Subcutaneous abdominal adipose tissue (tissue), 5 donors: ENCODE measurements at regions not wholly inside any gene's neighbourhood (a gene's known extent, or its start where the extent isn't known, plus 50 kb on each side); places are given as distances from the start of the nearest gene placed in this dataset.

Experiments
- H3K27ac ChIP-seq: one replicate; pipeline ENCODE4 v1.7.0; 2013; ENCODE audit warnings: low read depth, mild to moderate bottlenecking, inconsistent platforms, low read length, moderate library complexity
- H3K27me3 ChIP-seq, 5 donors: one replicate each; pipeline ENCODE4 v1.7.0; 2013; ENCODE audit warnings: low read length in 5 of 5, inconsistent platforms in 1 of 5; ENCODE audit not compliant: control insufficient read depth in 5 of 5, insufficient read depth in 4 of 5
- H3K36me3 ChIP-seq, 5 donors: one replicate each; pipeline ENCODE4 v1.7.0; 2013; ENCODE audit warnings: low read length in 5 of 5; ENCODE audit not compliant: control insufficient read depth in 5 of 5, insufficient read depth in 5 of 5
- H3K4me1 ChIP-seq, 5 donors: one replicate each; pipeline ENCODE4 v1.7.0; 2013; ENCODE audit warnings: low read length in 5 of 5, mild to moderate bottlenecking in 3 of 5, moderate library complexity in 1 of 5; ENCODE audit not compliant: control insufficient read depth in 5 of 5, insufficient read depth in 5 of 5
- H3K4me3 ChIP-seq, 5 donors: one replicate each; pipeline ENCODE4 v1.7.0; 2013; ENCODE audit warnings: low read length in 5 of 5, low read depth in 1 of 5
- H3K9ac ChIP-seq, 5 donors: one replicate each; pipeline ENCODE4 v1.7.0; 2013; ENCODE audit warnings: low read length in 5 of 5, mild to moderate bottlenecking in 4 of 5, moderate library complexity in 3 of 5
- H3K9me3 ChIP-seq, 5 donors: one replicate each; pipeline ENCODE4 v1.7.0; 2013; ENCODE audit warnings: low read length in 5 of 5; ENCODE audit not compliant: control insufficient read depth in 5 of 5
- donor health status: healthy.
- donor health status: healthy.
- donor health status: healthy.
- donor health status: healthy.
- donor health status: healthy.

GRCh38 chr18:27861539-27861938 is 315.4 kb downstream of the CDH2 start:
- Histone ChIP-seq H3K9me3 (no peaks in the 10 kb centered on the region), H3K9ac (no peak overlapping the region), H3K27me3 (no peaks in the 10 kb centered on the region), H3K27ac (no peak overlapping the region), H3K36me3 (no peaks in the 10 kb centered on the region), H3K4me1 (no peaks in the 10 kb centered on the region), H3K4me3 (no peak overlapping the region)

- no peaks in the 10 kb centered on the region for H3K36me3 ChIP-seq
- no peak overlapping the region for H3K4me3 ChIP-seq
- H3K27me3 ChIP-seq, result no peaks in the 10 kb centered on the region
- H3K9ac ChIP-seq, result no peak overlapping the region
- H3K9me3 ChIP-seq, result no peaks in the 10 kb centered on the region
- no peak overlapping the region for H3K27ac ChIP-seq
- no peaks in the 10 kb centered on the region for H3K4me1 ChIP-seq
These were observed 316.2 kb downstream of the CDH2 start for GRCh38 chr18:27860701-27861107.

- H3K9ac ChIP-seq, result no peak overlapping the region
- no peaks in the 10 kb centered on the region for H3K27me3 ChIP-seq
- H3K4me1 ChIP-seq, result no peaks in the 10 kb centered on the region
- H3K27ac ChIP-seq, result no peak overlapping the region
- H3K36me3 ChIP-seq, result no peaks in the 10 kb centered on the region
- H3K4me3 ChIP-seq, result no peak overlapping the region
- no peaks in the 10 kb centered on the region for H3K9me3 ChIP-seq
These were observed 316.9 kb downstream of the CDH2 start for GRCh38 chr18:27860011-27860410.

GRCh38 chr18:27856820-27857219 is 320.1 kb downstream of the CDH2 start:
- Histone ChIP-seq H3K27ac (no peak overlapping the region), H3K36me3 (no peaks in the 10 kb centered on the region), H3K9ac (no peak overlapping the region), H3K4me1 (no peaks in the 10 kb centered on the region), H3K9me3 (peaks cover 0 to 5% (median 0%) of the 10 kb centered on the region in 5 donors), H3K4me3 (no peak overlapping the region), H3K27me3 (no peaks in the 10 kb centered on the region)

- Histone ChIP-seq H3K27me3 (no peaks in the 10 kb centered on the region), H3K9ac (no peak overlapping the region), H3K36me3 (no peaks in the 10 kb centered on the region), H3K4me3 (no peak overlapping the region), H3K9me3 (peaks cover 0 to 5% (median 0%) of the 10 kb centered on the region in 5 donors), H3K4me1 (no peaks in the 10 kb centered on the region), H3K27ac (no peak overlapping the region)
These were observed 321.4 kb downstream of the CDH2 start for GRCh38 chr18:27855486-27855885.

- no peak overlapping the region for H3K9ac ChIP-seq
- H3K36me3 ChIP-seq, result no peaks in the 10 kb centered on the region
- peaks cover 0 to 5% (median 0%) of the 10 kb centered on the region in 5 donors for H3K9me3 ChIP-seq
- H3K27me3 ChIP-seq, result no peaks in the 10 kb centered on the region
- no peaks in the 10 kb centered on the region for H3K4me1 ChIP-seq
- no peak overlapping the region for H3K4me3 ChIP-seq
- no peak overlapping the region for H3K27ac ChIP-seq
These were observed 322.3 kb downstream of the CDH2 start for GRCh38 chr18:27854631-27855030.

- Histone ChIP-seq H3K27ac (no peak overlapping the region), H3K9me3 (peaks cover 0 to 4% (median 0%) of the 10 kb centered on the region in 5 donors), H3K9ac (no peak overlapping the region), H3K36me3 (no peaks in the 10 kb centered on the region), H3K4me3 (no peak overlapping the region), H3K4me1 (no peaks in the 10 kb centered on the region), H3K27me3 (no peaks in the 10 kb centered on the region)
These were observed 328.6 kb downstream of the CDH2 start for GRCh38 chr18:27848336-27848735.

GRCh38 chr18:27847412-27847811 is 329.5 kb downstream of the CDH2 start:
- no peak overlapping the region for H3K4me3 ChIP-seq

GRCh38 chr18:27845897-27846296 is 331.0 kb downstream of the CDH2 start:
- no peaks in the 10 kb centered on the region for H3K36me3 ChIP-seq
- no peaks in the 10 kb centered on the region for H3K4me1 ChIP-seq

More at GRCh38 chr18:27847412-27847811, 329.5 kb downstream of the CDH2 start:
- H3K4me1 ChIP-seq, result no peaks in the 10 kb centered on the region
- no peak overlapping the region for H3K9ac ChIP-seq
- H3K27ac ChIP-seq, result no peak overlapping the region
- no peaks in the 10 kb centered on the region for H3K36me3 ChIP-seq
- H3K9me3 ChIP-seq, result peaks cover 0 to 4% (median 0%) of the 10 kb centered on the region in 5 donors
- H3K27me3 ChIP-seq, result no peaks in the 10 kb centered on the region

GRCh38 chr18:27843783-27844777 is 332.9 kb downstream of the CDH2 start:
- H3K4me1 ChIP-seq, result no peaks in the 10 kb centered on the region
- no peak overlapping the region for H3K9ac ChIP-seq
- peaks cover 0 to 8% (median 3%) of the 10 kb centered on the region in 5 donors for H3K9me3 ChIP-seq
- H3K27me3 ChIP-seq, result no peaks in the 10 kb centered on the region
- H3K4me3 ChIP-seq, result no peak overlapping the region
- H3K36me3 ChIP-seq, result no peaks in the 10 kb centered on the region
- H3K27ac ChIP-seq, result no peak overlapping the region

More at GRCh38 chr18:27845897-27846296, 331.0 kb downstream of the CDH2 start:
- peaks cover 0 to 4% (median 0%) of the 10 kb centered on the region in 5 donors for H3K9me3 ChIP-seq
- H3K27ac ChIP-seq, result no peak overlapping the region
- no peak overlapping the region for H3K4me3 ChIP-seq
- H3K9ac ChIP-seq, result no peak overlapping the region
- H3K27me3 ChIP-seq, result no peaks in the 10 kb centered on the region
